Motor neuron (in vitro differentiated cells): ENCODE measurements at regions not wholly inside any gene's neighbourhood (a gene's known extent, or its start where the extent isn't known, plus 50 kb on each side); places are given as distances from the start of the nearest gene placed in this dataset.
A peak's percentile ranks its signal among the peaks of the same experiment; 100 is the strongest.

Source experiments
- ATAC-seq, 8 experiments: fragments of 200-7000 bp; cut with Tn5 transposase; replicated peaks in 6 of 8; 2 replicates each; pipeline ENCODE4 v1.8.0; 2021; ENCODE audit warnings: mild to moderate bottlenecking in 8 of 8, moderate library complexity in 8 of 8
- H3K27ac ChIP-seq, 2 donors: fragments of 250-450 bp; sonication (Bioruptor Pico); 2 replicates each; pipeline ENCODE4 v1.9.0; 2021; ENCODE audit warnings: antibody characterized with exemption in 2 of 2, mild to moderate bottlenecking in 2 of 2, moderate library complexity in 1 of 2
- H3K4me1 ChIP-seq, 2 donors: fragments of 250-450 bp; sonication (Bioruptor Pico); replicated peaks in 1 of 2; 2 replicates each; pipeline ENCODE4 v1.6.1; 2021; ENCODE audit warnings: antibody characterized with exemption in 2 of 2, mild to moderate bottlenecking in 2 of 2, moderate library complexity in 1 of 2
- H3K4me3 ChIP-seq, 5 donors: fragments of 250-450 bp; sonication (Bioruptor Pico); 2 replicates each; pipeline ENCODE4 v1.9.0; 2021; ENCODE audit warnings: antibody characterized with exemption in 5 of 5, mild to moderate bottlenecking in 5 of 5, moderate library complexity in 4 of 5
- WGBS, 10 experiments: fragments of 450-650 bp; shearing (Covaris generic); methylation state at CpG; one replicate each; pipeline ENCODE4 v1.0.0; 2022; 5-methylcytosine and 5-hydroxymethylcytosine counted together
- in situ Hi-C, 9 experiments: fragments of 400-800 bp; cut with MboI; loops; one replicate each; pipeline ENCODE4 v1.15.0; 2021; ENCODE audit warnings: low sequenced_read_pairs in 9 of 9, low pct_unique_long_range_greater_than_20kb in 2 of 9; ENCODE audit not compliant: unreplicated experiment in 9 of 9

DNA sequence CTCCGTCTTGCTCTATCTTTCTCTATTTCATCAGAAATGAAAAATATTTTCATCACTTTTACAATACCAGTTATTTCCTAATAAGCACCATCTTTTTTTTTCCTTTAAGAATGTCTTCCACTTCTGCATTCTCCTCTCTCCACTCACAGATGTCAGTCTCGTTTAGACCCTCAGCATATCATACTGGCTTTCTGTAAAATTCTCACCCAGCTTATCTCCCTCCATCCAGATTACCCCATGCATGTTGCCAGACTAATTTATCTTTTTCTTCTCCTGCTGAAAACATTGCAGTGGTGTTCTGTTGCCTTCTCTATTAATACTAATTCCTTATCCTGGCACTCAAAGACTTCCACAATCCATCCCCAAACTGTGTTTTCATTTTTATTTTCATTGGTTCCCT lies 513.8 kb upstream of the KLF12 start:
- in situ Hi-C loops, result no loop called here
- no peak for ATAC-seq
- no peak overlapping the region for H3K4me3 ChIP-seq
- WGBS, 10 experiments, result 62 to 100% (median 82%) methylated on average over 1 to 2 of the region's 2 CpGs
- H3K27ac ChIP-seq, result no peak overlapping the region
- H3K4me1 ChIP-seq, result peaks cover 0 to 6% of the 10 kb centered on the region in 2 donors

DNA sequence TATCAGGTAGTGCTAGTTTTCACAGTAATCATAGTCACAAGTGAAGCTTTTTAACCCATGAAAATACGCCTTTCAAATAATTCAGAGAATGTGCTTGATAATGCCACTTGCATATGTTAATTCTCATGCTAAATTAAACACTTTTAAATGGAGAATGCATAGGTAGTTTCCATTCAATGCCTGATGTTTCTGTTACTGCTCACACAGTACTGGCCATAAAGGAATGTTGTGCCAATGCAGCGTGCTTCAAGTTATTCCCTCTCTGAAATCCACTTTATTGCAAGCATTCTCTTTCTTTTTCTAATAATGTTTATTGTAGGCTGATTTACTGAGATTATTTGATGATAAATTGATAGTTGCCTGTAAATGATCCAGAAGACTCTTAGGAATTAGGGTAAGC lies 513.0 kb upstream of the KLF12 start:
- peaks cover 0 to 6% of the 10 kb centered on the region in 2 donors for H3K4me1 ChIP-seq
- H3K4me3 ChIP-seq, result no peak overlapping the region
- no peak for ATAC-seq
- H3K27ac ChIP-seq, result no peak overlapping the region
- WGBS, 10 experiments, result 43 to 100% (median 72%) methylated on average over 2 of the region's 2 CpGs
- in situ Hi-C loops, result no loop called here

DNA sequence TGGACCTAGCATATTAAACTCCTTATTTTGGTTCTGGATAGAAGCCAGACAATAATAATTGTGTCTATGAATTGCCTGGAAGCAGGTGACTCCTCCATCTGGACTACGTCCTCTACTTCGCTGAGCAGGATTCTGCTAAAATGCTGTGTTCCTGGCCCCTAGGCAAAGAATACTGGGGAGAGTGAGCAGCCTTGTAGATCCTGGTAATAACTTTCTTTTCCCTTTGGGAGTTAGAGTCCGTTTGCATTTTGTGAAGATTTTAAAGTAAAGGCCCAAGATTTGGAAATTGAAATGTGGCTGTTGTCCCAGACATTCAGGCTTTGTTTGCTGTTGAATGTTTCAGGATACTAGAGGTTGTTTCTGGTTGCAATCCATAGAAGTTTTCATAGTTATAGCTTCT lies 511.9 kb upstream of the KLF12 start:
- H3K4me3 ChIP-seq, result no peak overlapping the region
- H3K4me1 ChIP-seq, result peaks cover 0 to 6% of the 10 kb centered on the region in 2 donors
- in situ Hi-C loops, result no loop called here
- 57 to 100% (median 73%) methylated on average over 1 to 3 of the region's 3 CpGs; no CpG with 5 or more reads in 2 of the 10 experiments for WGBS, 10 experiments
- no peak for ATAC-seq
- no peak overlapping the region for H3K27ac ChIP-seq

DNA sequence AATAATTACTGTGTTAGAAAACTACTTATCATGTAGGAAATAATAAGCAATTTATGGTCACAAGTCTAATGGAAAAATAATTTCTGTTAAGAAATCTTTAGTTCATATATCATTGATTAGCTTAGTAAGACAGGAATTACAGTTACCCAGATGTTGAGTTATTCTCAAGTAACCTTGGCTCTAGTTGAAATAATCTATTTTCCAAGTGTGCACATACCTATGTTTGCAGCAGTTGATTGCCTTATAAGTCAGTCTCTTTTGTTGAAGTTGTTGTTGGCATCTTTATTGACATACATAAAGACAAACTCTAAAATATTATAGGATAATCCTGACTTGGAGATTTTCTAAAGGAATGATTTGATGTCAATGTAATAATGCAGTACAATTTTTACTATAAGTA lies 511.4 kb upstream of the KLF12 start:
- peaks cover 0 to 8% of the 10 kb centered on the region in 2 donors for H3K4me1 ChIP-seq
- H3K27ac ChIP-seq, result no peak overlapping the region
- in situ Hi-C loops, result no loop called here
- ATAC-seq, result no peak
- no peak overlapping the region for H3K4me3 ChIP-seq

DNA sequence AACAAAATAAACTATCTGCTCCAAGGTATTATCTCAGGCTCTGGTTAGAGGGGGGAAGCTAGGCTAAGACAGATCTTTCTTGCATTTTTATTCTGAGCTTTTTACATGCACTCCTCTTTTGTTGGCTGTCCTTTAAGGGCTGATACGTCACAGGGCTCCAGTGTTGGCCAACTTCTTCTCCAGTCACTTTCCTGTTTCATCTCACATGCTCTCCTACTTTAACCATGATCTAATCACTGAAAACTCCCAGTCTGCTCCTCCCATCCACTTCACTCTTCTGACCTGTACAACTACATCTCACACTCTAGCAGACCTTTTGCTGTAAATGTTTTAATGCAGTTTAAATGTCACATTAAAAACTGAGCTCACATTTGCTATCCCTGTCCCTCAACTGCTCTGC lies 510.0 kb upstream of the KLF12 start:
- H3K27ac ChIP-seq, result no peak overlapping the region
- in situ Hi-C loops, result no loop called here
- H3K4me1 ChIP-seq, result peaks cover 0 to 8% of the 10 kb centered on the region in 2 donors
- H3K4me3 ChIP-seq, result no peak overlapping the region
- 0 to 100% (median 86%) methylated on average over 1 of the region's 1 CpG; no CpG with 5 or more reads in 5 of the 10 experiments for WGBS, 10 experiments
- peak in 2 of 8 experiments; percentile 78 to 89 for ATAC-seq

DNA sequence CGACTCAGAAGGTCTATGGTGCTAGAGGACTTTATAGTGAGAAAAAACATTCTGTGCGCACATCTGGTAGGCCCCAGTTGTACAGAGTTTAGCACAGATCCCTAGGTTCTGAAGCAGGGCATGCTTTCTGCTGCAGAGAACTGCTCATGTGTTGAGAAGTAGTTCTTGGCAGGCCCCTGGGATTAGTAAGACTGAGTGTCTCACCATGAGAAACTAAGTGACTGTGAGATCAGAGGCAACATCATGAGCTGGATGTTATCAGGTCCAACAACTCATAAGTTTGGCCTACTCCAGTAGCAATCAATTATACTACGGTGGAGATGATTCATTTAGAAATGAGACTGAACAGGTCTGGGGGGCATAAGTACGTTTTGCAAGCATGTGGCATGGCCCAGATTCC lies 507.4 kb upstream of the KLF12 start:
- WGBS, 10 experiments, result 43 to 100% (median 81%) methylated on average over 1 to 4 of the region's 4 CpGs; no CpG with 5 or more reads in 2 of the 10 experiments
- in situ Hi-C loops, result no loop called here
- no peak for ATAC-seq

DNA sequence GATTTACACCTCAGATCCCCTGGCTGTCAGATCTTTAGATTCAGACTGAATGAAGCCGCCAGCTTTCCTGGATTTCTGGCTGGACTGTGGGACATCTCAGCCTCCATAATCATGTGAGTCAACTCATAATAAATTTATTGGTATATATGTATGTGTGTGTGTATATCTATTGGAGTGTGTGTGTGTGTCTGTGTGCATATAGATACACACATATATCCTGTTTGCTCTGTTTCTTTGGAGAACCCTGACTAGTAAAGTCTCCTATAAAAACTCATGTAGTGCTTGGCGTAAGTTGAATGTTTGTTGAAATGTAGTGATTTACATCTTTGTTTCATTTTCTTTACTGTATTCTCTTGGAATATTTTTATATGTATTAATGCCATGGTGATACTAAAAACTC lies 499.5 kb upstream of the KLF12 start:
- 80 to 100% (median 100%) methylated on average over 1 to 2 of the region's 2 CpGs; no CpG with 5 or more reads in 3 of the 10 experiments for WGBS, 10 experiments
- H3K4me1 ChIP-seq, result no peaks in the 10 kb centered on the region
- in situ Hi-C loops, result no loop called here
- H3K4me3 ChIP-seq, result no peak overlapping the region
- no peak for ATAC-seq
- H3K27ac ChIP-seq, result no peak overlapping the region

More for the DNA sequence above, 507.4 kb upstream of the KLF12 start:
- Histone ChIP-seq H3K4me3 (no peak overlapping the region), H3K27ac (no peak overlapping the region), H3K4me1 (peaks cover 0 to 2% of the 10 kb centered on the region in 2 donors)

DNA sequence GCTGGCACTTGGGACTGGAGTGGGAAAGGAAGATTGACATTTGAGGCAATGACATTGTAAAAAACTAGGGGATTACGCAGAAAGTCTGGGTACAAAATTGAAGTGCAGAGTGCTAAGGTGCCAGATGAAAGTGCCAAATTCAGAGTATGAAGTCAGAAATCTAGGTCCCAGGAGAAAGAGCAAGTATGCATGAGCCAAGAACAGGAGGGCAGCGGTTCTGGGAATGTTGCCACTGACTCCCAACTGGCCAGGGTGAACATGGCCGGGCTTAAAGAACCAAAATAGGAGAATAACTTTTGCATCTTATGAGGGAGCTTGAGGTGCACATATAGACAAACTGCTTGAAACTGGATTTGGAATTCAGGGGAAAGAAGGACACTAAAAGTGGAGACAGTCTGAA lies 495.8 kb upstream of the KLF12 start:
- in situ Hi-C loops, result no loop called here
- WGBS, 10 experiments, result 50 to 94% (median 72%) methylated on average over 2 to 3 of the region's 3 CpGs
- no peaks in the 10 kb centered on the region for H3K4me1 ChIP-seq
- H3K27ac ChIP-seq, result no peak overlapping the region
- no peak overlapping the region for H3K4me3 ChIP-seq
- no peak for ATAC-seq

DNA sequence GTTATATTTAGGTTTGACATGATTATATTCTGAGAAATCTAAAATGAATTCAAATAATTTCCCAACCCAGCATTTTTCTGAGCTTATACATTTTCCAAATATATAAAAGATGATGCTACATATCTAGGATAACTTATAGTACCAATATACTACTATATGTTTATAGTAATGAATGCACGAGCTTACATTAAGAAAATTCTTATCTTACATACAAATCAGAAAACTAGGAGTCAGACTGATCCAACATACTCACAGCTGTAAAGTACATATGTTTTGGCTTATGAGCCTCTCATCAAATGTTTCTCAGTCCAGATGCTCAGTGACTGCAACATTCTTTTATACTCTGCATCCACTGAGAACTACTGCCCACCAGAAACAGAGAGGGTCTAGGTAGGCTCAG lies 491.3 kb upstream of the KLF12 start:
- in situ Hi-C loops, result no loop called here
- no peaks in the 10 kb centered on the region for H3K4me1 ChIP-seq
- H3K27ac ChIP-seq, result no peak overlapping the region
- WGBS, 10 experiments, result 0 to 100% (median 71%) methylated on average over 1 of the region's 1 CpG; no CpG with 5 or more reads in 4 of the 10 experiments
- no peak overlapping the region for H3K4me3 ChIP-seq
- peak in 1 of 8 experiments; percentile 35 for ATAC-seq

DNA sequence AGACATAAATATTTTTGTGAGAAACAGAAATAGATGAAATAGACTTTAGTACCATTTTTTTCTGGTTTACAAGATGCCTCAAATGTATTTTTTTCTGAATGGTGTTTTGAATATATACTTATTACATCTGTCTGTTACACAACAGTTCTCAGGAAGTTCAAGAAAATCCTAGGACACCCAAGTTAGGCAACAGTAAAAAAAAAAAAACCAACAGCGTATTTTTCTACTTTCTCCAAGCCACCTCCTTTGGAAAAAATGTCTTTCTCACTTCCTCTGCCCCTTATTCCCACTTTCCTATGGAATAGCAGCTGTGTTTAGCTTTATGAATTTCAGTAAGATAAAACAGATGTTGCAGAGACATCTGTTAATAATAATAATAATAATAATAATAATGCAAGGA lies 489.6 kb upstream of the KLF12 start:
- 0 to 100% (median 82%) methylated on average over 1 of the region's 1 CpG; no CpG with 5 or more reads in 2 of the 10 experiments for WGBS, 10 experiments
- no peaks in the 10 kb centered on the region for H3K4me1 ChIP-seq
- H3K4me3 ChIP-seq, result no peak overlapping the region
- no peak overlapping the region for H3K27ac ChIP-seq
- no peak for ATAC-seq
- in situ Hi-C loops, result no loop called here

DNA sequence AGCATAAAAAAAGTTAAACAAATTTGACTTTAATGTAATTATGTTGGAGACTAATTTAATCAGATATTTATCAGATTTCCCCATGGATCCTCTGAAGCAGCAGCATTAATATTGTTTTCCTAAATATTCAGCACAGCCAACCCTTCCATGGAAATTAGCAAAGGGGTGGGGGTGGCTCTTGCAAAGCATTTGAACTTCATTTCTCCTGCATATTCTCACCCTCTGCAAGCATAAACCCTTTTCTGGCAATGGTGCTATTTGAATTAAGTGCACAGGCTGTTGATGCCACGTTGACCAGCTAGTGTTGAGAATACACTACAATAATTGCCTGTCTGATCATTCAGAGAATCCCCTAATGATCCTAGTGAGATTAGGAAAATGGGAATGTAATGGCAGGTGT lies 488.1 kb upstream of the KLF12 start:
- Histone ChIP-seq H3K4me1 (no peaks in the 10 kb centered on the region), H3K4me3 (no peak overlapping the region), H3K27ac (no peak overlapping the region)
- WGBS, 10 experiments, result 0 to 83% (median 67%) methylated on average over 1 of the region's 1 CpG; no CpG with 5 or more reads in 5 of the 10 experiments
- ATAC-seq, result peak in 3 of 8 experiments; percentile 27 to 66 (median 51)
- in situ Hi-C loops, result no loop called here

DNA sequence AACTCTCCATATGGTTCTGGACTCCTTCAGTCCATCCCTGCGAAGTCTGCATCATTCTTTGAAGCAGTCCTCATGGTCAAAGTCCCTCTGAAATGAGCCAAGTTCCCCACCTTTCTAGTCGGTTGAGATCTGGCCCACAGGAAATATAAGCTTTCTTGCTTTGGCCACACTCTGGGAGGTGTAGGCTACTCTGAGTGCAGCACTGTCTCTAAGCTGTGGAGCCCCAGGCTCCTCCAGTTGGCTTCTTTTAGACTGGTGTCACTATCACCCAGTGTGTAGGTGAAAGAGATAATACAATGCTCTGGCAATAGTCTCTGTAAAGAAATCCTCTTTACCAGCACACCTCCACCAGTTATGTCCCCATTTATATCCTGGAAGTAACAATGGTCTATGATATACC lies 486.5 kb upstream of the KLF12 start:
- H3K27ac ChIP-seq, result no peak overlapping the region
- no peaks in the 10 kb centered on the region for H3K4me1 ChIP-seq
- no peak for ATAC-seq
- in situ Hi-C loops, result no loop called here
- no peak overlapping the region for H3K4me3 ChIP-seq
- 0 to 83% (median 21%) methylated on average over 1 to 2 of the region's 2 CpGs; no CpG with 5 or more reads in 6 of the 10 experiments for WGBS, 10 experiments

DNA sequence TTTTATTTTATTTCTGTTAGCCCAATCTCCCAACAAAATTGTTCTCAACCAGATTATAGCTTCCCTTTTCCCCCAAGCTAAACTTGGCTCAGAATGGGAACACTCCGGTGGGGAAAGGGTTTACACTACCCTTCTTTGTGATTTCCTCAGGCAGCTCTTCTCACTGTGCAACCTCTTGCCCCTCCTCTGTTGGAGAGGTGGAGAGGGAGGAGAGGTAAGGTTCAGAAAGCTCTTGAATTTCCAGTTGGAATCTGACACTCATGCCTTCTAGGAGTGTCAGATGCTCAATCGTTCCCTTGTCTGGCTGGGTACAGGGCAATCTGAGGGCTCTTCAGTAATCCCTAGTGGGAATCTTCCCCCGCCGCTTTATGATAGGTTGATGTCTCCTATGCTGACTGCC lies 486.1 kb upstream of the KLF12 start:
- ATAC-seq, result no peak
- no peak overlapping the region for H3K27ac ChIP-seq
- H3K4me3 ChIP-seq, result no peak overlapping the region
- in situ Hi-C loops, result no loop called here
- WGBS, 10 experiments, result 30 to 100% (median 81%) methylated on average over 1 to 3 of the region's 4 CpGs; no CpG with 5 or more reads in 3 of the 10 experiments
- H3K4me1 ChIP-seq, result no peaks in the 10 kb centered on the region

DNA sequence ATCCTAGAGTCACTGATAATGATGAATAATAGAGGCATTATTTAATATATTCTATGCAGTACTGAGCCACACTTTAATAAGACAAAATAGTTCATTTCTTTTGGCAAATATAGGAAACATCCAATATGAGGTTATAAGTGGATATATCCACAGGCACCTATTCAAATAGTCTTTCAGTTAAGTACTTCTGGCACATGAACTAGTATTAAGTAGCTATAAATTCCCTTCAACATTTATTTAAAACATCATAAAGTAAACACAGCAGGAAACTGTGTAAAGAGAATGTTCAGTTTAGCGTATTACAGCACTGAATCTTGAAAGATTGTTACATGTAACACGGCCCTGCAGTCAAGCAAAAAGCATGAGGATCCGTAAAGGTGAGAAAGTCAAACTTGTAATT lies 463.3 kb upstream of the KLF12 start:
- Histone ChIP-seq H3K27ac (no peak overlapping the region), H3K4me3 (no peak overlapping the region), H3K4me1 (no peaks in the 10 kb centered on the region)
- no peak for ATAC-seq
- 54 to 100% (median 93%) methylated on average over 1 to 3 of the region's 3 CpGs; no CpG with 5 or more reads in 1 of the 10 experiments for WGBS, 10 experiments
- in situ Hi-C loops, result no loop called here
